GM18517 (cell line): ENCODE measurements at regions not wholly inside any gene's neighbourhood (a gene's known extent, or its start where the extent isn't known, plus 50 kb on each side); places are given as distances from the start of the nearest gene placed in this dataset.

Experiments
- ATAC-seq: cut with Tn5 transposase; IDR thresholded peaks from one replicate; pipeline ENCODE4 v1.9.1; 2021; ENCODE audit warnings: mild to moderate bottlenecking, moderate library complexity; ENCODE audit not compliant: unreplicated experiment

- ATAC-seq = no peak
Observed at GRCh38 chr2:175476374-175476773, 294.9 kb upstream of the ATP5MC3 start.

GRCh38 chr2:175475130-175475529, 293.6 kb upstream of the ATP5MC3 start:
- no peak for ATAC-seq

GRCh38 chr2:175468431-175469098, 287.1 kb upstream of the ATP5MC3 start:
- no peak for ATAC-seq

- ATAC-seq = no peak
Observed at GRCh38 chr2:175465101-175465500, 283.6 kb upstream of the ATP5MC3 start.

GRCh38 chr2:175464311-175464670, 282.8 kb upstream of the ATP5MC3 start:
- no peak for ATAC-seq

- no peak for ATAC-seq
Observed at GRCh38 chr2:175463589-175464310, 282.2 kb upstream of the ATP5MC3 start.

- ATAC-seq = no peak
Observed at GRCh38 chr2:175463169-175463568, 281.7 kb upstream of the ATP5MC3 start.

- no peak for ATAC-seq
Observed at GRCh38 chr2:175462246-175462645, 280.7 kb upstream of the ATP5MC3 start.

GRCh38 chr2:175461839-175462238, 280.3 kb upstream of the ATP5MC3 start:
- no peak for ATAC-seq

GRCh38 chr2:175457895-175458448, 276.5 kb upstream of the ATP5MC3 start:
- no peak for ATAC-seq

- ATAC-seq = no peak
Observed at GRCh38 chr2:175454953-175455389, 273.5 kb upstream of the ATP5MC3 start.

GRCh38 chr2:175450029-175450760, 268.7 kb upstream of the ATP5MC3 start:
- no peak for ATAC-seq

- ATAC-seq = no peak
Observed at GRCh38 chr2:175449616-175450015, 268.1 kb upstream of the ATP5MC3 start.

- no peak for ATAC-seq
Observed at GRCh38 chr2:175446201-175446600, 264.7 kb upstream of the ATP5MC3 start.

- ATAC-seq = no peak
Observed at GRCh38 chr2:175445281-175445680, 263.8 kb upstream of the ATP5MC3 start.

GRCh38 chr2:175442441-175442840, 260.9 kb upstream of the ATP5MC3 start:
- no peak for ATAC-seq

- no peak for ATAC-seq
Observed at GRCh38 chr2:175441181-175441761, 259.8 kb upstream of the ATP5MC3 start.

- no peak for ATAC-seq
Observed at GRCh38 chr2:175439416-175439815, 257.9 kb upstream of the ATP5MC3 start.

GRCh38 chr2:175437167-175437566, 255.7 kb upstream of the ATP5MC3 start:
- no peak for ATAC-seq

- ATAC-seq = no peak
Observed at GRCh38 chr2:175436076-175436475, 254.6 kb upstream of the ATP5MC3 start.

- no peak for ATAC-seq
Observed at GRCh38 chr2:175435012-175435411, 253.5 kb upstream of the ATP5MC3 start.
